Vagina (tissue), 2 donors: ENCODE measurements at regions not wholly inside any gene's neighbourhood (a gene's known extent, or its start where the extent isn't known, plus 50 kb on each side); places are given as distances from the start of the nearest gene placed in this dataset.

ENCODE experiments used
- POLR2A ChIP-seq, 2 donors: fragments of 450-650 bp; IDR thresholded peaks; one replicate each; pipeline ENCODE4 v1.6.1; 2017; ENCODE audit warnings: antibody characterized with exemption in 2 of 2, mild to moderate bottlenecking in 2 of 2, moderate library complexity in 2 of 2
- TF ChIP-seq, protein P1 (sequence below), 3 experiments: fragments of 450-650 bp in 2 of 3; fragments of 200-600 bp in 1 of 3; sonication (generic) in 1 of 3; IDR thresholded peaks; one replicate each; pipeline ENCODE4 v1.5.1; 2017 to 2019; ENCODE audit warnings: antibody characterized with exemption in 3 of 3, mild to moderate bottlenecking in 2 of 3, moderate library complexity in 2 of 3

DNA sequence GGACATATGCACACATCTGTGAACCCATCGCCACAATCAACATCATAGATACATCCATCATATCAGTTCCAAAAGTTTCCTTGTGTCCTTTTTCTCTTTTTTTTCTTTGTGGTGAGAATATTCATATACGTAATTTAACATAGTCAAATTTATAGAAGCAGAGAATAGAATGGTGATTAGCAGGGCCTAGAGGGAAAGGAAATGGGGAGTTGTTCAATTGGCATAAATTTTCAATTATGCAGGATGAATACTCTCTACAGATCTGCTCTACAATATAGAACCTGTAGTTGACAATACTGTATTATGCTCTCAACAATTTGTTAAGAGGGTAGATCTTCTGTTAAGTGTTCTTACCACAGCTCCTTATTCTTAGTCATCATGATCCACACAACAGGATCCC, 413.2 kb downstream of the SHISA9 start:
- TF ChIP-seq, protein P1, sequence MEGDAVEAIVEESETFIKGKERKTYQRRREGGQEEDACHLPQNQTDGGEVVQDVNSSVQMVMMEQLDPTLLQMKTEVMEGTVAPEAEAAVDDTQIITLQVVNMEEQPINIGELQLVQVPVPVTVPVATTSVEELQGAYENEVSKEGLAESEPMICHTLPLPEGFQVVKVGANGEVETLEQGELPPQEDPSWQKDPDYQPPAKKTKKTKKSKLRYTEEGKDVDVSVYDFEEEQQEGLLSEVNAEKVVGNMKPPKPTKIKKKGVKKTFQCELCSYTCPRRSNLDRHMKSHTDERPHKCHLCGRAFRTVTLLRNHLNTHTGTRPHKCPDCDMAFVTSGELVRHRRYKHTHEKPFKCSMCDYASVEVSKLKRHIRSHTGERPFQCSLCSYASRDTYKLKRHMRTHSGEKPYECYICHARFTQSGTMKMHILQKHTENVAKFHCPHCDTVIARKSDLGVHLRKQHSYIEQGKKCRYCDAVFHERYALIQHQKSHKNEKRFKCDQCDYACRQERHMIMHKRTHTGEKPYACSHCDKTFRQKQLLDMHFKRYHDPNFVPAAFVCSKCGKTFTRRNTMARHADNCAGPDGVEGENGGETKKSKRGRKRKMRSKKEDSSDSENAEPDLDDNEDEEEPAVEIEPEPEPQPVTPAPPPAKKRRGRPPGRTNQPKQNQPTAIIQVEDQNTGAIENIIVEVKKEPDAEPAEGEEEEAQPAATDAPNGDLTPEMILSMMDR (IDR thresholded peaks at IDR 0.05): no peak
- no peak for TF ChIP-seq POLR2A (IDR thresholded peaks at IDR 0.05)
